CD14-positive monocyte (primary cell): ENCODE measurements at regions not wholly inside any gene's neighbourhood (a gene's known extent, or its start where the extent isn't known, plus 50 kb on each side); places are given as distances from the start of the nearest gene placed in this dataset.
A peak's percentile ranks its signal among the peaks of the same experiment; 100 is the strongest.

Experiments
- DNase-seq, 3 donors: peaks; one replicate each; pipeline ENCODE4 v3.0.0-alpha.2; 2011 to 2022
- H2AFZ ChIP-seq: 2 replicates; pipeline ENCODE4 v1.6.0; 2012; ENCODE audit warnings: mild to moderate bottlenecking, low read depth, low read length, inconsistent platforms; ENCODE audit not compliant: insufficient read depth, poor library complexity, severe bottlenecking
- H3K27ac ChIP-seq, 2 donors: 1 replicate in 1 of 2; 2 replicates in 1 of 2; pipeline ENCODE4 v1.5.1; 2012 to 2013; ENCODE audit warnings: low read length in 2 of 2, control low read depth in 1 of 2, inconsistent platforms in 1 of 2, low read depth in 1 of 2, mild to moderate bottlenecking in 1 of 2
- H3K27me3 ChIP-seq, 2 donors: one replicate each; pipeline versions ENCODE4 v1.6.0 to v1.6.1; 2011 to 2013; ENCODE audit warnings: low read length in 2 of 2; ENCODE audit not compliant: control insufficient read depth in 2 of 2, insufficient read depth in 2 of 2
- H3K36me3 ChIP-seq, 2 donors: replicated peaks in 1 of 2; 1 replicate in 1 of 2; 2 replicates in 1 of 2; pipeline versions ENCODE4 v1.5.1 to v1.6.1; 2012 to 2013; ENCODE audit warnings: low read length in 2 of 2, control low read depth in 1 of 2, inconsistent platforms in 1 of 2, mild to moderate bottlenecking in 1 of 2; ENCODE audit not compliant: insufficient read depth in 2 of 2, control insufficient read depth in 1 of 2
- H3K4me1 ChIP-seq, 2 donors: 1 replicate in 1 of 2; 2 replicates in 1 of 2; pipeline versions ENCODE4 v1.5.1 to v1.6.1; 2012 to 2013; ENCODE audit warnings: low read length in 2 of 2, control low read depth in 1 of 2, inconsistent platforms in 1 of 2, mild to moderate bottlenecking in 1 of 2, moderate library complexity in 1 of 2; ENCODE audit not compliant: insufficient read depth in 2 of 2, control insufficient read depth in 1 of 2
- H3K4me2 ChIP-seq: replicated peaks from 2 replicates; pipeline ENCODE3; 2012; ENCODE audit warnings: low read length, moderate library complexity, mild to moderate bottlenecking; ENCODE audit not compliant: poor library complexity, severe bottlenecking; ENCODE audit errors: extremely low read depth
- H3K4me3 ChIP-seq, 3 experiments: fragments of 200-600 bp in 1 of 3; sonication (generic) in 1 of 3; replicated peaks in 1 of 3; 1 replicate in 2 of 3; 2 replicates in 1 of 3; pipeline ENCODE4 v1.5.1; 2011 to 2013; ENCODE audit warnings: low read length in 3 of 3, mild to moderate bottlenecking in 3 of 3, control low read depth in 2 of 3, low read depth in 2 of 3, inconsistent platforms in 1 of 3, moderate library complexity in 1 of 3
- H3K79me2 ChIP-seq: 2 replicates; pipeline ENCODE4 v1.6.0; 2012; ENCODE audit warnings: mild to moderate bottlenecking, control low read depth, inconsistent platforms, low read length, moderate library complexity; ENCODE audit not compliant: insufficient read depth
- H3K9ac ChIP-seq: 2 replicates; pipeline ENCODE4 v1.6.0; 2017; ENCODE audit warnings: low read length, mild to moderate bottlenecking; ENCODE audit not compliant: insufficient read depth, poor library complexity, severe bottlenecking
- H3K9me3 ChIP-seq, 2 donors: replicated peaks in 1 of 2; 1 replicate in 1 of 2; 2 replicates in 1 of 2; pipeline versions ENCODE4 v1.5.1 to v1.6.1; 2012 to 2013; ENCODE audit warnings: low read length in 2 of 2, control low read depth in 1 of 2; ENCODE audit not compliant: control insufficient read depth in 1 of 2, insufficient read depth in 1 of 2
- H4K20me1 ChIP-seq: 2 replicates; pipeline ENCODE4 v1.6.0; 2012; ENCODE audit warnings: mild to moderate bottlenecking, low read length, control low read depth, moderate library complexity; ENCODE audit not compliant: insufficient read depth
- H3K27ac Mint-ChIP-seq, 7 donors: one replicate each; pipeline ENCODE4 v1.8.0; 2020; ENCODE audit warnings: mild to moderate bottlenecking in 7 of 7, mixed read lengths in 7 of 7, moderate library complexity in 6 of 7, inconsistent platforms in 2 of 7
- H3K27me3 Mint-ChIP-seq, 3 donors: one replicate each; pipeline ENCODE4 v1.8.0; 2021 to 2022; ENCODE audit warnings: low read depth in 3 of 3, mild to moderate bottlenecking in 3 of 3, mixed read lengths in 3 of 3, moderate library complexity in 3 of 3, inconsistent platforms in 1 of 3
- H3K36me3 Mint-ChIP-seq, 2 donors: one replicate each; pipeline ENCODE4 v1.8.0; 2020; ENCODE audit warnings: mixed read lengths in 2 of 2, inconsistent platforms in 1 of 2, mild to moderate bottlenecking in 1 of 2
- H3K4me1 Mint-ChIP-seq: one replicate; pipeline ENCODE4 v1.8.0; 2020; ENCODE audit warnings: mild to moderate bottlenecking, mixed read lengths
- H3K4me3 Mint-ChIP-seq, 2 donors: one replicate each; pipeline ENCODE4 v1.8.0; 2020; ENCODE audit warnings: mild to moderate bottlenecking in 2 of 2, mixed read lengths in 2 of 2, moderate library complexity in 1 of 2
- H3K9me3 Mint-ChIP-seq, 7 donors: one replicate each; pipeline ENCODE4 v1.8.0; 2020 to 2022; ENCODE audit warnings: mixed read lengths in 7 of 7, mild to moderate bottlenecking in 6 of 7, moderate library complexity in 6 of 7, inconsistent platforms in 2 of 7
- CTCF ChIP-seq: fragments of 200-600 bp; IDR thresholded peaks from one replicate; pipeline ENCODE4 v1.8.0; 2022; ENCODE audit warnings: antibody characterized with exemption, mild to moderate bottlenecking
- WGBS: methylation state at CpG from one replicate; pipeline ENCODE4 v1.1.5; 2013; ENCODE audit warnings: missing lambda C conversion rate; ENCODE audit not compliant: insufficient coverage; 5-methylcytosine and 5-hydroxymethylcytosine counted together
- intact Hi-C, 2 donors: fragments of 100-400 bp; cut with micrococcal nuclease; formaldehyde crosslinking; loops; one replicate each; pipeline versions ENCODE4 v1.15.0 to v1.15.1; 2023

DNA sequence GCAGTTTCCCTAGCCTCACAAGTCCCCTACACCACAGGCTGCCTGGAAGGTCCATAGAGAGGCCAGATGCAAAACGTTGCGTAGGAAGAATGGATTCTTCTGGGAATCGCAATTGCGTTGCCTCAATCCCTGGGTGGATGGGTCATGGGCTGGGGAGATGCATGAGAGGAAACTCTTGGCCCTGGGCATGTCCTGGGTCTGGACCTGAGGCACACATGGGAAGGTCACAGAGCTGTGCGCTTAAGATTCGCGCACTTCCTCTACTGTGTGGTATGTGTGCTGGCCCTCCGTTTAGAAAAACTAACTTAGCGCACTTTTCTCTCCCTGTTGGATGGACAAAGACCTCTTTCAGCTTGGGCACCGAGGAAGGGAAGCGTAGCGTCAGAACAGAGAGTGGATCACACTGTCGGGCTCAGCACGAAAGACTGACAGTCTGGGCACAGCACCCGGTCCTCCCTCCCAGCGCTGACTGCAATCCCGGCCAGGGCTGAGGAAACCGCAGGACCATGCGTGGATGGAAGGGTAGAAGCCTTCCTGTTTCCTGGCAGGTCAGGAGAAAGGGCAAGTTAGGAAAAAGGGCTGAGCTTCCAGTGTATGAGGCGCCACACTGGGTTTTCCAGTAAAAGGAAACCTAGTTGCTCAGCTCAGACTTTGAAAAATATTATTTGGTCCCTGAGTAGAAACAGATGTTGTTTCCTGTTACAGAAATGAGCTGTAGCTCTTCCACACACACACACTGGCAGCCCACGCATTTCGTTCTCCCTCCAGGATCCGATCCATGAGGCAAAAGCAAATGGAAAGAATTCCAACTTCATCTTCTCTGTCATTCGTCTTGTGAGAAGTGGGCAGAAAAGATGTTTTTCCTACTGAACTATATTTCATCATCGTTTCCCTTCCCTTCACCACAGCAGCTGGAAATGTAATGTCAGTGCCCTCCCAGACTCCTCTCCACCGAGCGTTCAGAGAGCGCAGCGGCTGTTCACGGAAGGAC lies 86.0 kb downstream of the ING1 start:
- Histone ChIP-seq H3K9ac (no peak overlapping the region), H4K20me1 (no peaks in the 10 kb centered on the region), H3K4me2 (peak overlapping the region; percentile 5), H3K4me1 (peaks cover 4 to 9% of the 10 kb centered on the region in 2 donors), H2AFZ (no peak overlapping the region), H3K36me3 (no peaks in the 10 kb centered on the region), H3K4me3 (no peak overlapping the region), H3K79me2 (no peaks in the 10 kb centered on the region), H3K27ac (no peak overlapping the region), H3K9me3 (peaks cover 3 to 5% of the 10 kb centered on the region in 2 donors), H3K27me3 (peaks cover 0 to 10% of the 10 kb centered on the region in 2 donors)
- TF ChIP-seq CTCF = no peak
- Mint-ChIP-seq H3K9me3 (peaks cover 4 to 10% (median 6%) of the 10 kb centered on the region in 7 donors), H3K4me3 (peak overlapping the region in 1 of 2 donors; percentile 79), H3K4me1 (peaks cover 10% of the 10 kb centered on the region), H3K36me3 (no peaks in the 10 kb centered on the region), H3K27me3 (peaks cover 22 to 34% (median 26%) of the 10 kb centered on the region in 3 donors), H3K27ac (no peak overlapping the region)
- 28% methylated on average over 17 of the region's 30 CpGs for WGBS
- DNase-seq = no peak
- intact Hi-C loops = no loop called here

DNA sequence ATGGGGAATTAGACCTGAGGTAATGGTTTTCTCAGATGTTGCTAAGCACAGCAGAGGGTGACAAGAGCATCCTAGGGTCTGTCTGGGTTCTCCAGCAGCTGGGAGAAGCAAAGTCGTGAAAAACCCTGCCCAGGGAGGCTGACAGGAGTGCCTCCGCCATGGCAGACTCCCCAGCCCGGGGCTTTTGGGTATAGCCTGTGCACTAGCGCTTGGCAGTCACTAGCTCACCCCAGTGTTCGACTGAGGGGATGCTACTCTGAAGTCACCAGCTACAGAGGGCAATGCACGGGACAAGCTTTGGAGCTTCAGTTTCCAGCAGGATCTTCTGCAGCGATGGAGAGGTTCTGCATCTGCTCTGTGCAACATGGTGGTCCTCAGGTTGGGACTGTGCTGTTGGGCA lies 87.5 kb downstream of the ING1 start:
- no peaks in the 10 kb centered on the region for H3K9me3 ChIP-seq
- Mint-ChIP-seq H3K36me3 (no peaks in the 10 kb centered on the region), H3K4me1 (peaks cover 10% of the 10 kb centered on the region), H3K9me3 (peaks cover 0 to 4% (median 2%) of the 10 kb centered on the region in 7 donors), H3K27me3 (peaks cover 22 to 39% (median 25%) of the 10 kb centered on the region in 3 donors), H3K27ac (no peak overlapping the region), H3K4me3 (no peak overlapping the region)
- no peak for DNase-seq
- no peaks in the 10 kb centered on the region for H3K36me3 ChIP-seq
- H3K9ac ChIP-seq = no peak overlapping the region
- intact Hi-C loops = no loop called here
- no peak overlapping the region for H2AFZ ChIP-seq
- H3K27me3 ChIP-seq = peaks cover 0 to 10% of the 10 kb centered on the region in 2 donors
- no peak overlapping the region for H3K4me2 ChIP-seq
- no peak for TF ChIP-seq CTCF
- no peak overlapping the region for H3K4me3 ChIP-seq
- WGBS = 80% methylated on average over 7 of the region's 7 CpGs
- H3K27ac ChIP-seq = no peak overlapping the region
- no peaks in the 10 kb centered on the region for H4K20me1 ChIP-seq
- H3K79me2 ChIP-seq = no peaks in the 10 kb centered on the region
- peaks cover 4 to 9% of the 10 kb centered on the region in 2 donors for H3K4me1 ChIP-seq
